SIG-M5 treated with dmso at 0.1 percent for 504 hours (cell line): ENCODE measurements at regions not wholly inside any gene's neighbourhood (a gene's known extent, or its start where the extent isn't known, plus 50 kb on each side); places are given as distances from the start of the nearest gene placed in this dataset.
"Not testable (repeated sequence)": the region's sequence is repeated elsewhere in the genome, so short reads cannot be mapped to it uniquely, and the experiment has no call there.

Source experiments
- DNase-seq: peaks from one replicate; lab custom pipeline; 2025; ENCODE audit not compliant: unreplicated experiment; lab: John Stamatoyannopoulos, UW

DNA sequence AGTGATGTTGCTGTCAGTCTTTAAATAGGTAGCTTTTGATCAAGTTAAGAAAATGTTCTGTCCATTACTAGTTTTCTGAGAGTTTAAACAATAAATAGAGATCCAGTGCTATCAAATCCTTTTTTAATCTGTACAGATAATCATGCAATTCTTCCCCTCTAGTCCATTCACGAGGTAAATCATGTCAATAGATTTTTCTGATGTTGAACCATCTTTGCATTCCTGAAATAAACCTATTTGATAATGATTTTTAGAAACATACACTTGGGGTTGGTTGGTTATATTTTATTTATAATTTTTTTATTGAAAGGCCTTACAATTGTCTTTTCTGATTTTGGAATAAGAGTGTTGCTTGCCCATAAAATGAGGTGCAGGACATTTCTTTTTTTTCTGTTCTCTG is 95.0 kb downstream of the FAM53A start:
- no peak for DNase-seq

DNA sequence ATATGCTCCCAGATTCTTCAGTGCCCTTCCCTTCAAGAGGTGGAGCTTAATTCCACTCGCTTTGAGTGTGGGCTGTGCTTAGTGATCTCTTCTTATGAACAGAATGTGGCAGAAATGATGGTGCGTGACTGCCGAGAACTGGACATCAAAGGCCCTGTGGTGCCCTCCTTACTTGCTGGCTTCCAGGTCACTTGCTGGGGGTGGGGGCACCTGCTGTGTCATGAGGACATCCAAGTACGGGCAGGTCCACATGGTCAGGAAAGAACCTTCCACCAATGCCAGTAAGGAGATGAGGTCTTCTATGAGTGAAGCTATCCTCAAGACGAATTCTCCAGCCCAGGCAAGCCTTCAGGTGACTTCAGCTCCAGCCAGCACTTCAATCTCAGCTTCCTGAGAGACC is 95.8 kb downstream of the FAM53A start:
- DNase-seq, result no peak

DNA sequence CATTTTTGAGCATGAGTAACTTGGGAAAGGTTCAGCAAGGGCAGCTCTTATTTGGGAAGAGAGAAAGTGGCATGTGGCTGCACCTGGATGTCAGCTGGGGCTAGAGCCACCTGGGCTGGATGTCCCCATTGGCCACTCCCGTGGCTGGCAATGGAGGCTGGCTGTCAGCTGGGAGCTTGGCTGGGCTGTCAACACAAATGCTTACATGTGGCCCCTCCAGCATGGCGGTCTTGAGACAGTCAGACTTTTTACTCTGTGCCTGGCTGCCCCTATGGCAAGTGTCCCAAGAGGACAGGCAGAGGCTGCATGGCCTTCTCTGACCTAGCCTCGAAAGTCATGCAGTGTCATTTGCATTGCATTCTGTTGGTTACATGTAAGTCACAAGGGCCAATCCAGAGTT is 99.6 kb downstream of the FAM53A start:
- no peak for DNase-seq

- DNase-seq, result no peak
Measured at GRCh38 chr4:1583859-1584258, 100.3 kb downstream of the FAM53A start.

DNA sequence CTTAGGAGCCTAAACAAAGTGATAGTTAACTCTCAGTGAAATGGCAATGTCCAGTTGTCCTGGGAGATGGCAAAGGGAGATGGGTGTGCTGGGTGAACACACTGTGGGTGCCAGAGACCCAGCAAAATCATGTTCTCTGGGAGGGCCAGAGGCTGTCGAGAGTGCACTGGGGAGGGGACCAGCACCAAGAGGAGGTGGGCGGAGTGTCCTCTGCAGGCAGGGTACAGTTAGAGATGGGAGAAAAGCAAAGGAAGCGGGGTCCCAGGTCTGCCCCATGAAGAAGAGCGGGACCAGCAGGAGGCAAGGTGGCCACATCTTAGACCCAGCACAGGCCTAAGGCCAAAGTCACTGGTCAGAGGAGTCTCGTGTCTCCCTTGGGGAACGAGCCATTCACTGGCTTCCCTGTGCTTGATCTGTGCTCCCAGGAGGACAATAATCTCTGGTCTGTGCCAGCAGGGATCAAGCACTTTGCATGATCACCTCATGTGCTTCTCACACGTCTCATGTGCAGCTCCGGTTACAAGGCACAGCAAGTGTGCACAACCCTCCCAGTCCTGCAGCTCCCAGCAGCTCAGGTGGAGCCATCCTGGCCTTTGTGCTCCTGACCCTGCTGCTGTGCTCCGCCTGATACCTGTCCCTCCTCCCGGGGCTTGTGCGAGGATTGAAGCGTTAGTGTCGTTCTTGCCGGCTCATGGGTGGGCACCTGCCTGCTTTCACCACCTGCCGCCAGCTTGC is 100.9 kb downstream of the FAM53A start:
- no peak for DNase-seq

DNA sequence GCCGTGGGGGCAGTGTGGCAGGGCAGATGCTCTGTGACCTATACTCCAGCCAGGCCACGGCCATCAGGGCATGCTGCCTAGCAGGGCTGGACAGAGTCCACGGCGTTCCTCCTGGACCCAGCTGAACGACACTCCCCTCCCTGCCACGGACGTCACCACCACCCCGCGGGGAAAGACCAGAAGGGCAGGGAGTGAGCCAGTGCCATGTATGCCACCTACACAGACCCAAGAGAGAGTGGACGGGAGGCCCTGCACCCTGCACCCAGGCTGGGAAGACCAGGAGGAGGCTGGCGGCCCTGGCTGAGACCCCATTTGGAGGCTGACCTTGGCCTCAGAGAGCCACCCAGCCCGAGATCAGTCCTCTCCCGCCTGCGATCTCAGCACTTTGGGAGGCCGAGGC is 101.9 kb downstream of the FAM53A start:
- DNase-seq, result no peak

GRCh38 chr4:1581164-1581894 is 102.8 kb downstream of the FAM53A start:
- DNase-seq, result peak; percentile 89

- DNase-seq, result not testable (repeated sequence)
Measured at GRCh38 chr4:1580692-1581012, 103.5 kb downstream of the FAM53A start.

DNA sequence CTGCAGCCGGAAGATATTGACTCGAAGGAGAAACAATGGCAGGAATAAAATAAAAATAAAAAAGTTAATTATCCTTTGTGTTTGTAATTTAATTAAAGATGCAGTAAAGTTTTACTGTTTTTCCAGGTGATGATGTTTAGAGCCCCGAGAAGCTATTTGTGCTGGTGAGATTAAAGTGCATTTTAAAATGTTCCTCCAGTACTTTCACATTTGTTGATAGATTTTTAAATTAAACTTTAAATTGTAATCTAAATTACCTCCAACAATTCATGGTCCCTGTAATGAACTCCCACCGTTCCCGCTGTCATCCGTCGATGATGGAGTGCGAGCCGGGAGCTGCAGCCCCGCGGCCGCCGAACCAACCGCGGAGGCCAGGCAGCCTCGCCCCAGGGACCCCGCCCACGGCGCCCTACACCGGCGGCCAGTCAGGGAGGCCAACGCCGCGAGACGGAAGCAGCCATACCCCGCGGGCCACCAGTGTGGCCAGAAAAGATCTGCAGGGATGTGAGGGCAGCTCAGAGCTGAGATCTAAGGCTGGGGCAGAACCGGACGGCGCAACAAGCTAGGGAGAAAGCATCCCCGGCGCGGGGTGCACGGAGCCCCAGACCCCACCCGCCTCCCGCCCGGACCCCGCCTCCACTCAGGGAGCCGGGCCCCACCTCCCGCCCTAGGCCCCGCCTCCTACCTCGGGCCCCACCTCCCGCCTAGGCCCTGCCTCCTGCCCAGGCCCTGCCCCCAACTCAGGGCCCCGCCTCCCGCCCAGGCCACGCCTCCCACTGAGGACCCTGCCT is 104.0 kb downstream of the FAM53A start:
- DNase-seq, result peak; percentile 80

DNA sequence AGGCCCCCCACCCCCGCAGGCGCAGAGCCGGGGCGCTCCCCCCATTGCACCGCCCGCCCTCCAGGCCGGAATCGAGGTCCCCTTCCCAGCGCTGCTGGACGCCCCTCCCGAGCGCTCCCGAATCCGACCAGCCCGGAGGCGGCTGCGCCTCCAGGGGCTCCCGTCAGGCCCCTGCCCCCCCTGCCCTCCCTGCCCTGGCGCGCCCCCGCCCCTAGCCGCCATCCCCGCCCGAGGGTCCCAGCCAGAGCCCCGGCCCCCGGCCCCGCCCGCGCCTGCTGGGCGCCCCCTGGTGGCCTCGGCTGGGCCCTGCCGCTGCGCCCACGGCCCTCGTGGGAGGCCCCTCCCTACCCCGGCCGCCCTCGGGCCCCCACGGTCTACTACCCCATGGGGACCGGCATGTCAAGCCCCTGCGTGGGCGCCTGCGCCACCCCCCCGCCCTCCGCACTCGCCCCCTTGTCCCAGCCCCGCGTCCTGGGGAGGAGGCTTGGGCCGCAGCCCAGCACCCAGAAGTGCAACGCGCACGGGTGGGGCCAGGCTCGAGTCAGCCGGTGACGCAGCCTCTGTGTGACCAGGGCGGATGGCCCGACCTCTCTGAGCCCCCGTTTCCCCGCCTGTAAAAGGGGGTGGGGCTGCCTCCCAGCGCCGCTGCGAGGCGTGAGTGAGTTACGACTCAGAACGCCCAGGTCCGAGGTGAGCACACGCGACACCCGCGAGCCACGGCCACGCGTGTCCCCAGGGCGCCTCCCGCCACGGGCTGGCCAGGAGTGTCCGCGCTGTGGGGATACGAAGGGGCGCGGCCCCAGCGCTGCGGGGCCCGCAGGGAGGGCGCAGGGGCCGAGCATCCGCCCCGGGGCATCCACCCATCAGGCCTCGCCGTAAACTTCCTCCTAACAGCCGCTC is 104.9 kb downstream of the FAM53A start:
- peak; percentile 46 for DNase-seq

DNA sequence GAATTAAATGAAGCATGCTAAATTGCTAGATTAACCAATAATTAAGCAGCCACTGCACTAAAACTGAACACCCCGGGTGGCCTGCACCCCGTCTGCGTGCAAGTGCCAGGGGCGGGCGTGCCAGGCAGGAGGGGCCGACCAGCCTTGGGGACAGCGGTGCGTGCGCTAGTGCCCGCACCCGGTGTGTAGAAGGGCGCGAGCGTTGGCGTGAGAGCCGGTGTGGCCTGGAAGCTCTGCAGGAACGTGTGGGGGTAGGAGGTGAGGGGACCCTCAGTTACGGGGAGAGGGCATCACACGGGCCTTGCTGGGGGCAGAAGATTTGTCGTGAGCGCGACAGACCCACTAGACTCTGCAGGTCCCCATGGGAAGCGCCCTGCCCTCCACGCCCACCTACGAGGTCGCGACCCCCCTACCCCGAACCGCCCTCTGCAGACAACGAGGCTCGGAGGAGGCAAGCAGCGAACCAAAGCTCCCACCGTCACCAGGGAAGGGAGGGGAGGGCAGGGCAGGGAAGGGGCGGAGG is 105.8 kb downstream of the FAM53A start:
- DNase-seq, result no peak

GRCh38 chr4:1577822-1578217 is 106.3 kb downstream of the FAM53A start:
- DNase-seq, result no peak

DNA sequence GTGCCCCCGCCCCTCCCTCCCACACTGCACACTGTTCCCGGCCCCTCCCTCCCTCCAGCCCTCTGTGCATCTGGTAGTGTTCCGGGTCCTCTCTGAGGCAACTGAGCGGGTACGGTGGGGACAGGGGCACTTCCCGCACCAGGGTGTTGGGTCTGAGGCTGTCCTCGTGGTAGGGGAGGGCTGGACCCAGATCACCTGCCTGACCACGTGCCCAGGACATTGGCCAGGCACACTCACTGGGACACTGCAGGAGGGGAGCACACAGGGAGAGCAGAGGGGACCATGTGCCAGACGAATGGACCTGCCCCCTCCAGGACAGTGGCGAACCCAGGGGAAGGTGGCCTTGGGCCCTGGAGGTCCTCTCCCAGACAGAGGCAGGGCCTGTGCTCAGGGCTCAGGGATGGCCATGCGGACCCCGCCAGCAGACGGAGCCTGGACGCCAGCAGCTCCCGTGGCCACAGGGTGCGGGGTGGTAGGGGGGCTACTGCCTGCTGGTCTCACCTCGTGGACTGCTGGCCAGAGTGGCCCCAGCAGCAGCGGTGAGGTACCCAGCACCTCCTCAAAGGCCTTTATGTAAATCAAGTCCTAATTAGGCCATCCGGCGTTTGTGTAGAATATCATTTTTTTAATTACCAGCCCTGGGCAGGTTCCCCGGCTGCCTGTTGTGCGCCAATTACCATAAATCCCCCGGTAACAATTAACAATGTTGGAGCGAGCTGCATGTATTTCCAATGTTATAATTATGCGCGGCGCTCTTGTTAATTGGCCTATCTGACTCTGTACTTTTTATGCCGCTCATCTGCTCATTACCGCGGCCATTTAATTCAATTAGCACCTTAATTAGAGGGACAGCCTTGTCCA is 106.9 kb downstream of the FAM53A start:
- DNase-seq, result no peak

GRCh38 chr4:1576304-1576960 is 107.7 kb downstream of the FAM53A start:
- DNase-seq, result no peak

- DNase-seq, result no peak
Measured at GRCh38 chr4:1575418-1576303, 108.5 kb downstream of the FAM53A start.

DNA sequence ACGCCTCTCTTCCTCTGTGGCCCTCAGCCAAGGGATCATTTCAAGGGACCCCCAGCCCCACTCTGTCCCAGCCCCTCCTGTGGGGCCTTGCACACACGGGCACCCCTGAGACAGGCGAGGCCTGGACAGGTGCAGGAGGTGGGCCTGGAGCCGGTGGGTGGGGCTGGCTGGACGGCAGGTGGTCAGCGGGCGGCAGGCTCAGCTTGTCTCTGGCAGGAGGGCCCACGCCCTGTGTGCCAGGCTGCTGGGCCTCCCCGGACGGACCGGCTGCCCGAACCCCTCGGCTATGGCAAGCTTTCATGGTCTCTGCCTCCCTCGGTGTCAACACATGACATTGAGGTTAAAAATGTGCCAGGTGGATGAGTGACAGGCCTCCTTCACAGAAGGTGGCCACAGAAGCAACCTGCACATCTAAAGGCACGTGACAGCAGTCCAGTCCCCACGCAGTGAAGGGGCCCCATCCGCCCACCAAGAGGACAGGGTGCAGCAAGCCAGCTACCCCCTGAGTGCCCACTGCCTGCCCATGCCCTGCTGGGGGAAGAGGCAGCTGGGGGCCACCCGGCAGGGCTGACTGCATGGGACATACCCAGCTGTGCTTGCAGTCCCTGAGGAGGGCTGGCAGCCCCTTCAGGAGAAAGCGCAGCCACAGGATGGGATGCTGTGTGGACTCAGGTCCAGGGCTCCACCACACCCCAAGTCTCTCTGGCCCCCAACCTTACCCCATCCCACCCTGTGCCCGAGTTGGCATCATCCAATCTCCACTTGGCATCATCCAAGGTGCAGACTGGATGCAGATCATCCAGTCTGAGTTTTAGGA is 109.3 kb downstream of the FAM53A start:
- no peak for DNase-seq

GRCh38 chr4:1573830-1574459 is 110.2 kb downstream of the FAM53A start:
- DNase-seq, result no peak
